GM21526 (cell line): ENCODE measurements at regions not wholly inside any gene's neighbourhood (a gene's known extent, or its start where the extent isn't known, plus 50 kb on each side); places are given as distances from the start of the nearest gene placed in this dataset.
"Not testable (repeated sequence)": the region's sequence is repeated elsewhere in the genome, so short reads cannot be mapped to it uniquely, and the experiment has no call there.

Experiments used
- ATAC-seq: cut with Tn5 transposase; IDR thresholded peaks from one replicate; pipeline ENCODE4 v1.9.1; 2021; ENCODE audit warnings: moderate library complexity; ENCODE audit not compliant: unreplicated experiment, low FRiP score

- no peak for ATAC-seq
These were observed 52.4 kb upstream of the GNAI1 start for GRCh38 chr7:80082213-80082612.

GRCh38 chr7:80078886-80079285, 55.7 kb upstream of the GNAI1 start:
- ATAC-seq, result no peak

DNA sequence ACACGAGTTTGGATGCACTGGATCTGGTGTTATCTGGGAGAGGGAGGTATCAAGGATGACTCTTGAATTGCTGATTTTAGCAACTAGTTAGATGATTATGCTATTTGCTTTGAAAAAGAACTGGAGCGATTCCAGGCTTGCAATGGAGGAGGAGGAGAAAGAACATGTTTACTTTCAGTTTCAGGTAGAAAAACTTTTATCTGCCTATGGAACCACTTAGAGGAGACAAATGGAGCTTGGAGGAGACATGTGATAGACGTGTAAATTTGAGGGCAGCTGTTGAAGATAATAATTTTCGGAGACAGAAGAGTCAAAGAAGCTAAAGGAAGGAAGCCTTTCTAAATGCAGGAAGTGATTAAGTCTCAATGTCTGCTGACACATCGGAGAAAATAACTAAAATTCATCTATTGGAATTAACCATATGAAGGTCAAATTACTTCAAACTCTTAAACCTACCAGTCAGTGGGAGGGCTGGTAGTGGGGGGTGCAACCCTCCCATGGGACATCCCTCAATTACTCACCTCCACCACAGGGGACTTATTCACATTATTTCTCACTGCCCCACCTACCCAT, 56.4 kb upstream of the GNAI1 start:
- ATAC-seq, result no peak

DNA sequence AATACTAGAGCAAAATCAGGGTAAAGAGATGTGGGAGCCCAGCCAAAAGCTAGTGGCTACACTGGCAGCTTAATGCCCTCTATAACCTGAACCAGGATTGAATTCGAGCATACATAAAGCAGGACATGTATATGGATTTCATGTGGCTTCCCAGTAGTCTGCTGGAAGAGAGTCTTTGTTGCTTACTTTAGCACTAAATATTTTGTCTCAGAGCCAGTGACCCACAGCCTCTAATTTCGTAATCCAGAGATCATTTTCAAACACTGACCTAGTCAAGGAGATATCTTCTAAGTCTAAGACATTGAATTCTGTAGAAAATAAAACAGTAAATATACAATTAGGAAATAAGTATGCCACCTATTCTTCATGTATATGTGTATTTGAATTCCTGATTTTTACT, 64.2 kb upstream of the GNAI1 start:
- no peak for ATAC-seq

- ATAC-seq, result no peak
These were observed 68.0 kb upstream of the GNAI1 start for GRCh38 chr7:80066639-80067038.

GRCh38 chr7:80063834-80064233, 70.8 kb upstream of the GNAI1 start:
- no peak for ATAC-seq

DNA sequence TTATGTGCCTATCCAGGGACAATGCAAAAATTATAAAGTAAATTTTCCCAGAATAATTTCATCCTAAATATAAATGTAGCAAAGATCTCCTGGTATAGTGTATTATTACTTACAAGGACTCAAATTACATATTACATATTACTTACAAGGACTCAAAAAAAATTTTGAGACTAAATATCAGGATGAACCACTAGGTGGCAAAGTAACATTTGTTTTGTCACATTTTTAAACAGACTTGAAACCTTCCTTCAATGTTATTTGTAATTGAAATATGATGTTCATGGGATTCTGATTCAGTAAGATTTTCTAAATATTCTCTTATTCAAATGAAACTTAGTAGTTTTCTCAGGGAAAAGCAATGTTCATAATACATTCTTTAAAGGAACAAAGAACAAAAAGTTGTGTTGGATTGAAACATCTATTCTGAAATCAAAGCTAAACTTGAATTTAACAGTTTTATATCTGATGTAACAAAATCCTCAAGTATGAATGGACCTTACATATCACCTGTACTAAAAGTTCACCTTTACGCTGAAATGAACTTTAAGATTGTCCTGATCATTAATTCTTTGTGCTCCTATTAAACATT, 74.3 kb upstream of the GNAI1 start:
- no peak for ATAC-seq

DNA sequence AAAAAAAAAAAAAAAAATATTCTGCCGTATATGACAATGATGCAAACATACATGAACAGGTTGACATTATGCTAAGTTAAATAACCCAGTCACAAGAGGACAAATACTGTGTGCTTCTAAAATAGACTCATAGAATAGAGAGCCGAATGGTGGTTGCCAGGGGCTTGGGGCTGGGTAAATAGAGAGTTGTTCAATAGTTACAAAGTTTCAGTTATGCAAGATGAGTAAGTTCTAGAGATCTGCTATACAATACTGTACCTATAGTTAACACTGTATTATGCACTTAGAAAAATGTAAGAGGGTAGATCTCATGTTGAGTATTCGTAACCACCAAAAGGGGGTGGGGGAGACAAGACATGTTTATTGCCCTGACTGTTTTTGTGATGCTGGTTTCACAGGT, 77.1 kb upstream of the GNAI1 start:
- no peak for ATAC-seq

- no peak for ATAC-seq
These were observed 80.3 kb upstream of the GNAI1 start for GRCh38 chr7:80054356-80054755.

- no peak for ATAC-seq
These were observed 81.5 kb upstream of the GNAI1 start for GRCh38 chr7:80053124-80053523.

- no peak for ATAC-seq
These were observed 86.7 kb upstream of the GNAI1 start for GRCh38 chr7:80047856-80048459.

GRCh38 chr7:80047032-80047431, 87.6 kb upstream of the GNAI1 start:
- ATAC-seq, result no peak

- no peak for ATAC-seq
These were observed 89.8 kb upstream of the GNAI1 start for GRCh38 chr7:80044796-80045195.

DNA sequence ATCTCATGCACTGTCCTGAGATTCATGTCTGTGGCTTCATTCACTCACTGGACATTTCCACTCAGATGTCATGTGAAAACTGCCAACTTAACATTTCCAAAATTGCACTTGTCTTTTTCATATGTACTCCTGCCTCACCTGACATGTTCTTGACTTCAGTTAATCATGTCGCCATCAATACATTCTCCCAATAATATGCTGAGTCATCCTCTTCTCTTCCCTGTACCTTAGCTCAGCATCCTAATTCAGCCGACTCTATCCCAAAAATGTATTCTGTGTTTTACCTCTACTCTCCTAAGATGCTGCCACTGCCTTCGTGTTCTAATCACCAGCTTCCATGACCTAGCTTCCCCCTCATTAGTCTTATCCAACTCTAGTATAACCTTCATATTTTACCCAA, 93.9 kb upstream of the GNAI1 start:
- ATAC-seq, result no peak

DNA sequence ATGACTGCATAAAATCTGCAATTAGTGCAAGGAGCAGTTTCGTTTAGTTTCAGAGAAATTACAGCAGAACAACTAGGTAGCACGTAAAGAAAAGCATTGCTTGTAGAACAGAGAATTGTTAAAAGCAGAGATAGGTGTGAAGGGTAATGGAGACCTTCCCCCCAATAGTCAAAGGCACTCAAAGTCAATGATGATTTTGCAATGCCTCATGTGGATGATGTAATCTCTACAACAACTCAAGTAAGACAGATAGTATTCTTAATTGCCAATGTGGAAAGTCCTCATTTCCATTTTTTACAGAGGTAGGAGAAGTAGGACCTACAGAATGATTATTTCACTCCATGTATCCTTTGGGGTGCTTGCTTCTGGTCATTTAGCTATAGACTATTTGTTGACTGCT, 94.3 kb upstream of the GNAI1 start:
- no peak for ATAC-seq

GRCh38 chr7:80039251-80039884, 95.3 kb upstream of the GNAI1 start:
- no peak for ATAC-seq

DNA sequence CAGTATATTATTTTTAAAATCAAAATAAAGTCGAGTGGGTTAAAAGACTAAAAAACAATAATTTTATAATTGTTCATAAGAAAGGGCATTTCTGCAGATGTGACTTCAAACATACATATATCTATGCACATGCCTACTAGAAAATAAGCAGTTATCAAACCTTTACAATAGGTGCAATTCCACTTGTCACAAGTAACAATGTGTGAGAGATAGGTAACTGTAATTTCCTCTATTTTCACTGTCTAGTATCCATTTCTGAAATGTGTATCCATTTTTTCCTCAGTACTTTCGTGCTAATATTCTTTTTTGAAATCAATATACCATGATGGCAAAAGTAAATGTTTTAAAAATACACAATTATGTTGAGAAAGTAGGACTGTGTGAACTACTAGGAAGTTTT, 96.9 kb upstream of the GNAI1 start:
- ATAC-seq, result no peak

DNA sequence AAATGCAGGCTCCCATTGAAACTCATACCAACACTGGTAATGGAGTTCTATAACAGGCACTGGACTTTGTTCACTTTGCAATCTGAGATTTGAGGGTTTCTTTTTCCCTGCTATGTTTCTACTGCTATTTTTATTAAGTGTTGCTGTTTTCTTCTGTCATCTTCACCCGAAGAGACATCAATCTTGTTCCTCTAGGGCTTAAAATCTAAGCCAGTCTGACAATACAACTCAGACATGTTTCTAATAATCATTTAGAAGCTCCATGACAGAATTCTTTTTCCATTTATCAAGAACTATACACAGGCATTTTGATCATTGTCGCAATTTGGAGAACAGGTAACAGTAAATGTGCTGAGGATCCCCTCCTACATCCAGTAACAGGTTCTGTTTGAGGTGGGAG, 98.5 kb upstream of the GNAI1 start:
- ATAC-seq, result no peak

- ATAC-seq, result no peak
These were observed 105.9 kb upstream of the GNAI1 start for GRCh38 chr7:80028717-80029116.

DNA sequence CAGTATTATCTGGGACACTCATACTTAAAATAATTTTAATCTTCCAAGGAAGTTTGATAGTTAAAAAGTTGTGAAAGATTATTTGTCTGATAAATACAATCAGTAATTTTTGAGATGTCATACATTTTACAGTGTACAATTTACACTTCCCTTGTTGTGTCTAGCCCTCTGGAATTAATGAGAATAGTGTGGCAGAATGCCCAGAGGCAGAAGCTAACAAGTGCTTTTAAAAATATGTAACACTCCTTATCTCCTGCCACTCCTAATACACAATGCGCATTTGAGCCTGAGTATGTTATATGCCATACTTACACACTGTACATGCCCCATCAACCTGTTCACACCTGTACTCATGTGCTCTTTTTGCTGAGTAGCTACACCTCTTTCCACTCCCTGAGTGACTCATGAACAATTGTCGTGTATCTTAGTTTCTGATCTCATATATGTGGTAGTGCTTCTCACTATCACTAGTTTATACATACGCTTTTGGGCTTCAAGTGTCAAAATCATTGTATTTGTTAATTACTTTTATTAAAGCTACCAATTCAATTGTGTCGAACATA, 106.9 kb upstream of the GNAI1 start:
- ATAC-seq, result no peak

DNA sequence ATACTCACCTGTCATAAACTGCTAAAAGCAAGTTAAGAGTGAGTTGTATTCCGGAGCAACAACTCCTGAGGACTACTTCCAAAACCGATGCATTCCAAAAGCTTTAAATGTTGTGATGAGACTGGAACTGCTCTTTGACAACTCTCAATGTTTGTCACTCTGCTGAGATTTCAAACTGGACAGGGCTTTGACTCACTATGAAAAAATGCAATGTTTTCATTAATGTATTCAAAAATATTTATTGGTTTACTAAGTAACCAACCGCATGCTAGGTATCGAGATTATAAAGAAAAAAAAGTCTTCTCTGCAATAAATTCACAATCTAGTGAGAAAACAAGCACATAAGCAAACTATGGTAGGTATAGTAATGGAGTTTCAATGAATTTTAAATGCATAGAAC, 107.9 kb upstream of the GNAI1 start:
- no peak for ATAC-seq

DNA sequence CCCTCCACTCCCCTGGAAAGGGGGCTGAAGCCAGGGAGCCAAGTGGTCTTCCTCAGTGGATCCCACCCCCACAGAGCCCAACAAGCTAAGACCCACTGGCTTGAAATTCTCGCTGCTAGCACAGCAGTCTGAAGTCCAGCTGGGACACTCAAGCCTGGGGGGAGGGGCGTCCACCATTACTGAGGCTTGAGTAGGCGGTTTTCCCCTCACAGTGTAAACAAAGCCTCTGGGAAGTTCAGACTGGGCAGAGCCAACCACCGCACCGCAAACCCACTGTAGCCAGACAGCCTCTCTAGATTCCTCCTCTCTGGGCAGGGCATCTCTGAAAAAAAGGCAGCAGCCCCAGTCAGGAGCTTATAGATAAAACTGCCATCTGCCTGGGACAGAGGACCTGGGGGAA, 114.4 kb upstream of the GNAI1 start:
- not testable (repeated sequence) for ATAC-seq
